ENCODE measurements at regions not wholly inside any gene's neighbourhood (a gene's known extent, or its start where the extent isn't known, plus 50 kb on each side); places are given as distances from the start of the nearest gene placed in this dataset.

- H3K4me1 ChIP-seq (ENCODE audit: control insufficient read depth, low read depth, low read length), result no peaks in the 10 kb centered on the region
- H3K36me3 ChIP-seq (ENCODE audit: control insufficient read depth, low read depth, low read length), result no peaks in the 10 kb centered on the region
- no peak overlapping the region for H3K4me3 ChIP-seq (ENCODE audit: low read length)
- no peaks in the 10 kb centered on the region for H3K27me3 ChIP-seq (ENCODE audit: control insufficient read depth, insufficient read depth, low read length)
- no peak overlapping the region for H3K9ac ChIP-seq (ENCODE audit: low read length)
- H3K9me3 ChIP-seq (ENCODE audit: control insufficient read depth, low read depth, low read length), result no peaks in the 10 kb centered on the region
- no peak overlapping the region for H3K27ac ChIP-seq (ENCODE audit: low read length)
Observed at GRCh38 chr20:37643400-37643799, 50.4 kb upstream of the CTNNBL1 start.

- no peak overlapping the region for H3K27ac ChIP-seq (ENCODE audit: low read length)
- H3K36me3 ChIP-seq (ENCODE audit: control insufficient read depth, low read depth, low read length), result no peaks in the 10 kb centered on the region
- no peaks in the 10 kb centered on the region for H3K4me1 ChIP-seq (ENCODE audit: control insufficient read depth, low read depth, low read length)
- H3K9me3 ChIP-seq (ENCODE audit: control insufficient read depth, low read depth, low read length), result no peaks in the 10 kb centered on the region
- H3K27me3 ChIP-seq (ENCODE audit: control insufficient read depth, insufficient read depth, low read length), result no peaks in the 10 kb centered on the region
- H3K4me3 ChIP-seq (ENCODE audit: low read length), result no peak overlapping the region
- H3K9ac ChIP-seq (ENCODE audit: low read length), result no peak overlapping the region
Observed at GRCh38 chr20:37642246-37642645, 51.6 kb upstream of the CTNNBL1 start.

GRCh38 chr20:37640600-37641561, 52.9 kb upstream of the CTNNBL1 start:
- Histone ChIP-seq H3K27ac (ENCODE audit: low read length) (no peak overlapping the region), H3K36me3 (ENCODE audit: control insufficient read depth, low read depth, low read length) (no peaks in the 10 kb centered on the region), H3K9me3 (ENCODE audit: control insufficient read depth, low read depth, low read length) (no peaks in the 10 kb centered on the region), H3K4me3 (ENCODE audit: low read length) (no peak overlapping the region), H3K9ac (ENCODE audit: low read length) (no peak overlapping the region), H3K27me3 (ENCODE audit: control insufficient read depth, insufficient read depth, low read length) (no peaks in the 10 kb centered on the region), H3K4me1 (ENCODE audit: control insufficient read depth, low read depth, low read length) (no peaks in the 10 kb centered on the region)

GRCh38 chr20:37638527-37638926, 55.3 kb upstream of the CTNNBL1 start:
- no peak overlapping the region for H3K4me3 ChIP-seq (ENCODE audit: low read length)
- no peaks in the 10 kb centered on the region for H3K4me1 ChIP-seq (ENCODE audit: control insufficient read depth, low read depth, low read length)
- H3K9ac ChIP-seq (ENCODE audit: low read length), result no peak overlapping the region
- H3K9me3 ChIP-seq (ENCODE audit: control insufficient read depth, low read depth, low read length), result no peaks in the 10 kb centered on the region
- H3K27ac ChIP-seq (ENCODE audit: low read length), result no peak overlapping the region
- no peaks in the 10 kb centered on the region for H3K27me3 ChIP-seq (ENCODE audit: control insufficient read depth, insufficient read depth, low read length)
- no peaks in the 10 kb centered on the region for H3K36me3 ChIP-seq (ENCODE audit: control insufficient read depth, low read depth, low read length)

GRCh38 chr20:37636977-37637376, 56.9 kb upstream of the CTNNBL1 start:
- no peaks in the 10 kb centered on the region for H3K9me3 ChIP-seq (ENCODE audit: control insufficient read depth, low read depth, low read length)
- no peak overlapping the region for H3K27ac ChIP-seq (ENCODE audit: low read length)
- H3K4me3 ChIP-seq (ENCODE audit: low read length), result no peak overlapping the region
- no peaks in the 10 kb centered on the region for H3K27me3 ChIP-seq (ENCODE audit: control insufficient read depth, insufficient read depth, low read length)
- no peaks in the 10 kb centered on the region for H3K4me1 ChIP-seq (ENCODE audit: control insufficient read depth, low read depth, low read length)
- H3K36me3 ChIP-seq (ENCODE audit: control insufficient read depth, low read depth, low read length), result no peaks in the 10 kb centered on the region
- no peak overlapping the region for H3K9ac ChIP-seq (ENCODE audit: low read length)

- Histone ChIP-seq H3K9me3 (ENCODE audit: control insufficient read depth, low read depth, low read length) (no peaks in the 10 kb centered on the region), H3K9ac (ENCODE audit: low read length) (no peak overlapping the region), H3K4me3 (ENCODE audit: low read length) (no peak overlapping the region), H3K27me3 (ENCODE audit: control insufficient read depth, insufficient read depth, low read length) (no peaks in the 10 kb centered on the region), H3K36me3 (ENCODE audit: control insufficient read depth, low read depth, low read length) (no peaks in the 10 kb centered on the region), H3K4me1 (ENCODE audit: control insufficient read depth, low read depth, low read length) (no peaks in the 10 kb centered on the region), H3K27ac (ENCODE audit: low read length) (no peak overlapping the region)
Observed at GRCh38 chr20:37636212-37636975, 57.4 kb upstream of the CTNNBL1 start.

GRCh38 chr20:37630993-37631392, 62.8 kb upstream of the CTNNBL1 start:
- no peaks in the 10 kb centered on the region for H3K36me3 ChIP-seq (ENCODE audit: control insufficient read depth, low read depth, low read length)
- H3K9ac ChIP-seq (ENCODE audit: low read length), result no peak overlapping the region
- peaks cover 15% of the 10 kb centered on the region for H3K27me3 ChIP-seq (ENCODE audit: control insufficient read depth, insufficient read depth, low read length)
- H3K4me1 ChIP-seq (ENCODE audit: control insufficient read depth, low read depth, low read length), result no peaks in the 10 kb centered on the region
- no peaks in the 10 kb centered on the region for H3K9me3 ChIP-seq (ENCODE audit: control insufficient read depth, low read depth, low read length)
- no peak overlapping the region for H3K27ac ChIP-seq (ENCODE audit: low read length)
- no peak overlapping the region for H3K4me3 ChIP-seq (ENCODE audit: low read length)

- Histone ChIP-seq H3K4me3 (ENCODE audit: low read length) (no peak overlapping the region), H3K9ac (ENCODE audit: low read length) (no peak overlapping the region), H3K4me1 (ENCODE audit: control insufficient read depth, low read depth, low read length) (no peaks in the 10 kb centered on the region), H3K27ac (ENCODE audit: low read length) (no peak overlapping the region), H3K9me3 (ENCODE audit: control insufficient read depth, low read depth, low read length) (no peaks in the 10 kb centered on the region), H3K27me3 (ENCODE audit: control insufficient read depth, insufficient read depth, low read length) (peaks cover 22% of the 10 kb centered on the region), H3K36me3 (ENCODE audit: control insufficient read depth, low read depth, low read length) (no peaks in the 10 kb centered on the region)
Observed at GRCh38 chr20:37630166-37630565, 63.7 kb upstream of the CTNNBL1 start.

GRCh38 chr20:37627767-37628130, 66.1 kb upstream of the CTNNBL1 start:
- Histone ChIP-seq H3K4me3 (ENCODE audit: low read length) (no peak overlapping the region), H3K27ac (ENCODE audit: low read length) (no peak overlapping the region), H3K36me3 (ENCODE audit: control insufficient read depth, low read depth, low read length) (no peaks in the 10 kb centered on the region), H3K4me1 (ENCODE audit: control insufficient read depth, low read depth, low read length) (no peaks in the 10 kb centered on the region), H3K9me3 (ENCODE audit: control insufficient read depth, low read depth, low read length) (no peaks in the 10 kb centered on the region), H3K27me3 (ENCODE audit: control insufficient read depth, insufficient read depth, low read length) (peaks cover 22% of the 10 kb centered on the region), H3K9ac (ENCODE audit: low read length) (no peak overlapping the region)

- H3K9ac ChIP-seq (ENCODE audit: low read length), result no peak overlapping the region
- H3K9me3 ChIP-seq (ENCODE audit: control insufficient read depth, low read depth, low read length), result no peaks in the 10 kb centered on the region
- peaks cover 22% of the 10 kb centered on the region for H3K27me3 ChIP-seq (ENCODE audit: control insufficient read depth, insufficient read depth, low read length)
- H3K4me3 ChIP-seq (ENCODE audit: low read length), result no peak overlapping the region
- H3K27ac ChIP-seq (ENCODE audit: low read length), result no peak overlapping the region
- no peaks in the 10 kb centered on the region for H3K4me1 ChIP-seq (ENCODE audit: control insufficient read depth, low read depth, low read length)
- no peaks in the 10 kb centered on the region for H3K36me3 ChIP-seq (ENCODE audit: control insufficient read depth, low read depth, low read length)
Observed at GRCh38 chr20:37627060-37627766, 66.6 kb upstream of the CTNNBL1 start.

- H3K9me3 ChIP-seq (ENCODE audit: control insufficient read depth, low read depth, low read length), result no peaks in the 10 kb centered on the region
- H3K36me3 ChIP-seq (ENCODE audit: control insufficient read depth, low read depth, low read length), result no peaks in the 10 kb centered on the region
- no peak overlapping the region for H3K9ac ChIP-seq (ENCODE audit: low read length)
- no peak overlapping the region for H3K4me3 ChIP-seq (ENCODE audit: low read length)
- no peak overlapping the region for H3K27ac ChIP-seq (ENCODE audit: low read length)
- H3K27me3 ChIP-seq (ENCODE audit: control insufficient read depth, insufficient read depth, low read length), result peaks cover 22% of the 10 kb centered on the region
- H3K4me1 ChIP-seq (ENCODE audit: control insufficient read depth, low read depth, low read length), result no peaks in the 10 kb centered on the region
Observed at GRCh38 chr20:37624963-37625362, 68.9 kb upstream of the CTNNBL1 start.

All from iPS-18a (cell line).